ENCODE measurements at regions not wholly inside any gene's neighbourhood (a gene's known extent, or its start where the extent isn't known, plus 50 kb on each side); places are given as distances from the start of the nearest gene placed in this dataset.

- H3K4me1 Mint-ChIP-seq (ENCODE audit: low read depth) = peaks cover 25% of the 10 kb centered on the region
- H3K9me3 Mint-ChIP-seq = peaks cover 7% of the 10 kb centered on the region
- no peak for DNase-seq
- CTCF ChIA-PET = interaction anchor here (0.6 kb wide), 1 partner anchor 16 kb away, joined by 4 read pairs; no protein-coding TSS in a partner anchor
- peaks cover 2% of the 10 kb centered on the region for H3K36me3 Mint-ChIP-seq (ENCODE audit: low read depth)
- H3K27me3 Mint-ChIP-seq (ENCODE audit: low read depth) = no peaks in the 10 kb centered on the region
- H3K4me3 Mint-ChIP-seq = no peak overlapping the region
- no peak overlapping the region for H3K27ac Mint-ChIP-seq
- intact Hi-C loops (cut with micrococcal nuclease) = loop anchor here (1.0 kb wide), 1 partner anchor 75 kb away; no protein-coding TSS in a partner anchor
These were observed 86.7 kb upstream of the TBL1XR1 start for GRCh38 chr3:177283983-177284382.

- CTCF ChIA-PET = interaction anchor here (0.7 to 0.8 kb wide), 2 partner anchors 44 to 104 kb away, joined by 3 read pairs; no protein-coding TSS in a partner anchor
- H3K4me3 Mint-ChIP-seq = no peak overlapping the region
- H3K27ac Mint-ChIP-seq = no peak overlapping the region
These were observed 87.2 kb upstream of the TBL1XR1 start for GRCh38 chr3:177284383-177284881.

GRCh38 chr3:177286034-177286433, 88.8 kb upstream of the TBL1XR1 start:
- Mint-ChIP-seq H3K27ac (no peak overlapping the region), H3K9me3 (peaks cover 7% of the 10 kb centered on the region)
- no peak for DNase-seq

More at GRCh38 chr3:177284383-177284881, 87.2 kb upstream of the TBL1XR1 start:
- H3K36me3 Mint-ChIP-seq (ENCODE audit: low read depth) = peaks cover 2% of the 10 kb centered on the region
- H3K27me3 Mint-ChIP-seq (ENCODE audit: low read depth) = no peaks in the 10 kb centered on the region
- H3K4me1 Mint-ChIP-seq (ENCODE audit: low read depth) = peaks cover 25% of the 10 kb centered on the region
- peak; percentile 62 for DNase-seq
- H3K9me3 Mint-ChIP-seq = peaks cover 7% of the 10 kb centered on the region
- intact Hi-C loops (cut with micrococcal nuclease) = loop anchor here (1.0 kb wide), 1 partner anchor 75 kb away; no protein-coding TSS in a partner anchor

GRCh38 chr3:177287231-177287630, 89.9 kb upstream of the TBL1XR1 start:
- Mint-ChIP-seq H3K36me3 (ENCODE audit: low read depth) (no peaks in the 10 kb centered on the region), H3K4me1 (ENCODE audit: low read depth) (peaks cover 10% of the 10 kb centered on the region), H3K27ac (no peak overlapping the region), H3K27me3 (ENCODE audit: low read depth) (no peaks in the 10 kb centered on the region), H3K9me3 (no peaks in the 10 kb centered on the region), H3K4me3 (no peak overlapping the region)
- CTCF ChIA-PET = no interaction called here
- DNase-seq = no peak
- intact Hi-C loops (cut with micrococcal nuclease) = no loop called here

More at GRCh38 chr3:177286034-177286433, 88.8 kb upstream of the TBL1XR1 start:
- peaks cover 22% of the 10 kb centered on the region for H3K4me1 Mint-ChIP-seq (ENCODE audit: low read depth)
- CTCF ChIA-PET = no interaction called here
- H3K27me3 Mint-ChIP-seq (ENCODE audit: low read depth) = no peaks in the 10 kb centered on the region
- intact Hi-C loops (cut with micrococcal nuclease) = no loop called here
- H3K36me3 Mint-ChIP-seq (ENCODE audit: low read depth) = peaks cover 2% of the 10 kb centered on the region
- H3K4me3 Mint-ChIP-seq = no peak overlapping the region

GRCh38 chr3:177290633-177291032, 93.4 kb upstream of the TBL1XR1 start:
- no peak for DNase-seq
- CTCF ChIA-PET = interaction anchor here (1.3 kb wide), 1 partner anchor 27 kb away, joined by 3 read pairs; no protein-coding TSS in a partner anchor
- no peaks in the 10 kb centered on the region for H3K27me3 Mint-ChIP-seq (ENCODE audit: low read depth)

GRCh38 chr3:177294221-177294620, 96.9 kb upstream of the TBL1XR1 start:
- no peak for DNase-seq
- Mint-ChIP-seq H3K9me3 (no peaks in the 10 kb centered on the region), H3K27ac (no peak overlapping the region), H3K27me3 (ENCODE audit: low read depth) (no peaks in the 10 kb centered on the region), H3K4me3 (no peak overlapping the region), H3K4me1 (ENCODE audit: low read depth) (peaks cover 3% of the 10 kb centered on the region), H3K36me3 (ENCODE audit: low read depth) (no peaks in the 10 kb centered on the region)
- intact Hi-C loops (cut with micrococcal nuclease) = no loop called here
- CTCF ChIA-PET = no interaction called here

More at GRCh38 chr3:177290633-177291032, 93.4 kb upstream of the TBL1XR1 start:
- Mint-ChIP-seq H3K4me3 (no peak overlapping the region), H3K9me3 (no peaks in the 10 kb centered on the region), H3K36me3 (ENCODE audit: low read depth) (no peaks in the 10 kb centered on the region), H3K4me1 (ENCODE audit: low read depth) (peaks cover 3% of the 10 kb centered on the region), H3K27ac (no peak overlapping the region)
- intact Hi-C loops (cut with micrococcal nuclease) = no loop called here

GRCh38 chr3:177295116-177295515, 97.8 kb upstream of the TBL1XR1 start:
- no peak for DNase-seq
- Mint-ChIP-seq H3K36me3 (ENCODE audit: low read depth) (no peaks in the 10 kb centered on the region), H3K9me3 (no peaks in the 10 kb centered on the region), H3K4me1 (ENCODE audit: low read depth) (no peaks in the 10 kb centered on the region), H3K27ac (no peak overlapping the region), H3K4me3 (no peak overlapping the region), H3K27me3 (ENCODE audit: low read depth) (no peaks in the 10 kb centered on the region)
- intact Hi-C loops (cut with micrococcal nuclease) = no loop called here
- CTCF ChIA-PET = no interaction called here

GRCh38 chr3:177299250-177299649, 102.0 kb upstream of the TBL1XR1 start:
- H3K27ac Mint-ChIP-seq = no peak overlapping the region
- no peaks in the 10 kb centered on the region for H3K27me3 Mint-ChIP-seq (ENCODE audit: low read depth)
- H3K36me3 Mint-ChIP-seq (ENCODE audit: low read depth) = no peaks in the 10 kb centered on the region
- no peaks in the 10 kb centered on the region for H3K4me1 Mint-ChIP-seq (ENCODE audit: low read depth)
- CTCF ChIA-PET = no interaction called here
- no peak for DNase-seq
- H3K9me3 Mint-ChIP-seq = no peaks in the 10 kb centered on the region
- intact Hi-C loops (cut with micrococcal nuclease) = no loop called here
- no peak overlapping the region for H3K4me3 Mint-ChIP-seq

GRCh38 chr3:177300039-177300833, 103.0 kb upstream of the TBL1XR1 start:
- H3K9me3 Mint-ChIP-seq = no peaks in the 10 kb centered on the region
- CTCF ChIA-PET = interaction anchor here (0.7 kb wide), 1 partner anchor 926 kb away, joined by 3 read pairs; no protein-coding TSS in a partner anchor

GRCh38 chr3:177300842-177301241, 103.6 kb upstream of the TBL1XR1 start:
- intact Hi-C loops (cut with micrococcal nuclease) = no loop called here
- Mint-ChIP-seq H3K4me3 (no peak overlapping the region), H3K4me1 (ENCODE audit: low read depth) (peaks cover 5% of the 10 kb centered on the region), H3K9me3 (no peaks in the 10 kb centered on the region), H3K27me3 (ENCODE audit: low read depth) (no peaks in the 10 kb centered on the region), H3K27ac (no peak overlapping the region), H3K36me3 (ENCODE audit: low read depth) (no peaks in the 10 kb centered on the region)
- no peak for DNase-seq
- CTCF ChIA-PET = no interaction called here

More at GRCh38 chr3:177300039-177300833, 103.0 kb upstream of the TBL1XR1 start:
- DNase-seq = no peak
- Mint-ChIP-seq H3K36me3 (ENCODE audit: low read depth) (no peaks in the 10 kb centered on the region), H3K4me1 (ENCODE audit: low read depth) (peaks cover 3% of the 10 kb centered on the region), H3K27ac (no peak overlapping the region), H3K27me3 (ENCODE audit: low read depth) (no peaks in the 10 kb centered on the region), H3K4me3 (no peak overlapping the region)
- intact Hi-C loops (cut with micrococcal nuclease) = no loop called here

- intact Hi-C loops (cut with micrococcal nuclease) = no loop called here
- peaks cover 5% of the 10 kb centered on the region for H3K4me1 Mint-ChIP-seq (ENCODE audit: low read depth)
- H3K9me3 Mint-ChIP-seq = peaks cover 4% of the 10 kb centered on the region
- no peak overlapping the region for H3K27ac Mint-ChIP-seq
- no peaks in the 10 kb centered on the region for H3K27me3 Mint-ChIP-seq (ENCODE audit: low read depth)
- DNase-seq = no peak
- CTCF ChIA-PET = no interaction called here
- H3K36me3 Mint-ChIP-seq (ENCODE audit: low read depth) = no peaks in the 10 kb centered on the region
- H3K4me3 Mint-ChIP-seq = no peak overlapping the region
These were observed 109.0 kb upstream of the TBL1XR1 start for GRCh38 chr3:177306252-177306651.

GRCh38 chr3:177307391-177307790, 110.1 kb upstream of the TBL1XR1 start:
- DNase-seq = no peak
- no peak overlapping the region for H3K27ac Mint-ChIP-seq
- peaks cover 4% of the 10 kb centered on the region for H3K9me3 Mint-ChIP-seq
- no peaks in the 10 kb centered on the region for H3K27me3 Mint-ChIP-seq (ENCODE audit: low read depth)
- no peak overlapping the region for H3K4me3 Mint-ChIP-seq
- intact Hi-C loops (cut with micrococcal nuclease) = no loop called here
- no peaks in the 10 kb centered on the region for H3K36me3 Mint-ChIP-seq (ENCODE audit: low read depth)
- CTCF ChIA-PET = no interaction called here
- H3K4me1 Mint-ChIP-seq (ENCODE audit: low read depth) = peaks cover 5% of the 10 kb centered on the region

- H3K9me3 Mint-ChIP-seq = peaks cover 7% of the 10 kb centered on the region
These were observed 110.5 kb upstream of the TBL1XR1 start for GRCh38 chr3:177307826-177308225.

More at GRCh38 chr3:177307826-177308225, 110.5 kb upstream of the TBL1XR1 start:
- H3K27ac Mint-ChIP-seq = no peak overlapping the region
- peaks cover 2% of the 10 kb centered on the region for H3K36me3 Mint-ChIP-seq (ENCODE audit: low read depth)
- peaks cover 1% of the 10 kb centered on the region for H3K27me3 Mint-ChIP-seq (ENCODE audit: low read depth)
- peaks cover 8% of the 10 kb centered on the region for H3K4me1 Mint-ChIP-seq (ENCODE audit: low read depth)
- H3K4me3 Mint-ChIP-seq = no peak overlapping the region
- CTCF ChIA-PET = no interaction called here
- no peak for DNase-seq
- intact Hi-C loops (cut with micrococcal nuclease) = no loop called here
